Activated B cell treated with CpG ODN at 0.5 μM for 24 hours (primary cell): ENCODE measurements at regions not wholly inside any gene's neighbourhood (a gene's known extent, or its start where the extent isn't known, plus 50 kb on each side); places are given as distances from the start of the nearest gene placed in this dataset.

ENCODE experiments used
- ATAC-seq: fragments of 200-7000 bp; cut with Tn5 transposase; one replicate; pipeline ENCODE4 v1.10.0; 2021; ENCODE audit warnings: low read depth, mild to moderate bottlenecking, moderate library complexity
- CTCF ChIA-PET: fragments of 350-600 bp; sonication (Branson Sonifier 250); formaldehyde crosslinking; loops from one replicate; lab custom pipeline; 2021; ENCODE audit warnings: antibody characterized with exemption; lab: Charles Lee
- POLR2A ChIA-PET: fragments of 350-600 bp; sonication (Branson Sonifier 250); formaldehyde crosslinking; loops from one replicate; lab custom pipeline; 2021; ENCODE audit warnings: antibody characterized with exemption; lab: Charles Lee
- DNase-seq: peaks from one replicate; pipeline ENCODE4 v3.0.0; 2022
- H3K27ac Mint-ChIP-seq: one replicate; pipeline ENCODE4 v1.8.0; 2020; ENCODE audit warnings: mixed read lengths
- H3K27me3 Mint-ChIP-seq: one replicate; pipeline ENCODE4 v1.8.0; 2021; ENCODE audit warnings: mixed read lengths
- H3K36me3 Mint-ChIP-seq: one replicate; pipeline ENCODE4 v1.8.0; 2021; ENCODE audit warnings: low read depth, mixed read lengths
- H3K4me1 Mint-ChIP-seq: one replicate; pipeline ENCODE4 v1.8.0; 2021; ENCODE audit warnings: mixed read lengths
- H3K4me3 Mint-ChIP-seq: one replicate; pipeline ENCODE4 v1.8.0; 2020; ENCODE audit warnings: mild to moderate bottlenecking, mixed read lengths
- H3K9me3 Mint-ChIP-seq: one replicate; pipeline ENCODE4 v1.8.0; 2020; ENCODE audit warnings: mixed read lengths
- intact Hi-C: fragments of 100-400 bp; cut with micrococcal nuclease; formaldehyde crosslinking; loops from one replicate; pipeline ENCODE4 v1.15.1; 2024
- TF ChIP-seq, protein P1 (sequence below): fragments of 200-600 bp; IDR thresholded peaks from one replicate; pipeline ENCODE4 v1.8.0; 2022; ENCODE audit warnings: antibody characterized with exemption, mild to moderate bottlenecking

DNA sequence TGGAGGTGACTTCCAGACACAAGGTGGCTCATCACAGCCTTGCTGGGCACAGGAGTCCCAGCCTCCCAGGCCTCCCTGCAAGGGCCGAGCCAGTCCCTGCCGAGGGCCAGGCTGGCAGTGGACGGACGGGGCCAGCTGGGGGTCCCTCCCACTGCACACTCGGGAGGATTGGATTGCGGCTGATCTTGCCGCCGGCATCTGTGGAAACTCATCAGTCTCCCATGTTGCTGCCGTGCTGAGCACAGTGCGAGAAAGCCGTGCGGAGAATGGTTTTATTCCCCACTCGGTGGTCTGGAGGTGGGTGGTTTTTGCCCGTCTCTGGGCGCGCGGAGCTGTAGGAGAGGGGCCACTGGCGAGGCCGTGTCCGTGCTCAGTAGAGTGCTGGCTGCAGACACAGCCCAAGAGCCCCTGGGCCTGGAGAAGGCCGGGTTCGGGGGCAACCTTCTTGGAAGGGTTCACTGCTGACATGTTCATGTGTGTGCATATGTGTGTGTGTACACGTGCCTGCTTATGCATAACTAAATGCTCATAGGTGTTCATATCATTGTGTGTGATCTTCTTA is 1246.4 kb downstream of the BRD1 start:
- intact Hi-C loops: no loop called here
- ChIA-PET CTCF (no interaction called here), POLR2A (no interaction called here)
- ATAC-seq (no peak), DNase-seq (no peak)
- Mint-ChIP-seq H3K27ac (no peak overlapping the region), H3K27me3 (peaks cover 8% of the 10 kb centered on the region), H3K4me1 (no peaks in the 10 kb centered on the region), H3K36me3 (no peaks in the 10 kb centered on the region), H3K9me3 (no peaks in the 10 kb centered on the region), H3K4me3 (no peak overlapping the region)
- TF ChIP-seq, protein P1, sequence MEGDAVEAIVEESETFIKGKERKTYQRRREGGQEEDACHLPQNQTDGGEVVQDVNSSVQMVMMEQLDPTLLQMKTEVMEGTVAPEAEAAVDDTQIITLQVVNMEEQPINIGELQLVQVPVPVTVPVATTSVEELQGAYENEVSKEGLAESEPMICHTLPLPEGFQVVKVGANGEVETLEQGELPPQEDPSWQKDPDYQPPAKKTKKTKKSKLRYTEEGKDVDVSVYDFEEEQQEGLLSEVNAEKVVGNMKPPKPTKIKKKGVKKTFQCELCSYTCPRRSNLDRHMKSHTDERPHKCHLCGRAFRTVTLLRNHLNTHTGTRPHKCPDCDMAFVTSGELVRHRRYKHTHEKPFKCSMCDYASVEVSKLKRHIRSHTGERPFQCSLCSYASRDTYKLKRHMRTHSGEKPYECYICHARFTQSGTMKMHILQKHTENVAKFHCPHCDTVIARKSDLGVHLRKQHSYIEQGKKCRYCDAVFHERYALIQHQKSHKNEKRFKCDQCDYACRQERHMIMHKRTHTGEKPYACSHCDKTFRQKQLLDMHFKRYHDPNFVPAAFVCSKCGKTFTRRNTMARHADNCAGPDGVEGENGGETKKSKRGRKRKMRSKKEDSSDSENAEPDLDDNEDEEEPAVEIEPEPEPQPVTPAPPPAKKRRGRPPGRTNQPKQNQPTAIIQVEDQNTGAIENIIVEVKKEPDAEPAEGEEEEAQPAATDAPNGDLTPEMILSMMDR: no peak

DNA sequence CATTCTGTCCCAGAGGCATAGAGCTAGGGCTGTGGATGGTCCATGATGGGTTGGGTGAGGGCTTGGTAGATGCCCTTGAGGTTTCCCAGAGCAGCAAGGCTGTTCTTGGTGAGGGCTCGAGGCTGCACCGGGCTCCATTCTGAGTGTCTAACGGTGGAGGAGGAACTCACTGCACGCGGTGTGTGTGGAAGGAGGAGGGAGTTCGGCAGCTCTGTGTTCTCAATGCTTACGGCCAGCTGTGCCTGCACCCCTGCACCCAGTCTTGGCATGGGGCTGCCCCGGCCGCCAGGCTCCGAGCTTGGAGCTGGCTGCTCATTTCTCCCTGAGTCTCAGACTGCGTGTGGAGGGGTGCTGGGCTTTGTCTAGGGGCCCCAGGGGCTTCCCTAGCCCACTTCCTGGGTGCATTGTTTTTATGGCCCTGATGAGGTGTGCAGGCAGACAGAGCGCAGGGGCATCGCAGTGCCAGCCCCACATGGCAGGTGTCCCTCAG is 1247.1 kb downstream of the BRD1 start:
- ATAC-seq: no peak
- TF ChIP-seq, protein P1: no peak
- Mint-ChIP-seq H3K9me3 (no peaks in the 10 kb centered on the region), H3K4me3 (no peak overlapping the region), H3K27ac (no peak overlapping the region), H3K36me3 (no peaks in the 10 kb centered on the region), H3K4me1 (no peaks in the 10 kb centered on the region), H3K27me3 (peaks cover 8% of the 10 kb centered on the region)
- ChIA-PET POLR2A (no interaction called here), CTCF (no interaction called here)
- no peak for DNase-seq
- intact Hi-C loops: no loop called here

DNA sequence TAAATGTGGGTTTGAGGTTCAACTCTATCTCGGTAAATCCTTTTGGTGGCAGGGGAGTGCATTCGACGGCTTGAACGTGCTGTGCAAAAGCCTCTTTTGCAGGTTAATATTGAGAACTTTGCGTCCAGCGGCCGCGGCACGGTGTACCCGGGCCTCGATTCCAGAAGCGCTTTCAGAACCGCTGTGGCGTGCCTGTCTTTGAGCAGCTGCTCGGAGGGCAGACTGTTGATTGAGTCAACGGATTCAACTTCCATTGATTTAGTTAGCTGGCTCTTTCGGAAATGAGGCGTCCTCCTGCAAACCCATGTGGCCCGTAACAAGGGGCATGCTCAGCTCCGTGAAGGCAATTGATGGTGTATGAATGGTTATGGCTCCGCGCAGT is 1247.8 kb downstream of the BRD1 start:
- H3K27me3 Mint-ChIP-seq: peaks cover 8% of the 10 kb centered on the region
- intact Hi-C loops: no loop called here
- no peak for ATAC-seq

DNA sequence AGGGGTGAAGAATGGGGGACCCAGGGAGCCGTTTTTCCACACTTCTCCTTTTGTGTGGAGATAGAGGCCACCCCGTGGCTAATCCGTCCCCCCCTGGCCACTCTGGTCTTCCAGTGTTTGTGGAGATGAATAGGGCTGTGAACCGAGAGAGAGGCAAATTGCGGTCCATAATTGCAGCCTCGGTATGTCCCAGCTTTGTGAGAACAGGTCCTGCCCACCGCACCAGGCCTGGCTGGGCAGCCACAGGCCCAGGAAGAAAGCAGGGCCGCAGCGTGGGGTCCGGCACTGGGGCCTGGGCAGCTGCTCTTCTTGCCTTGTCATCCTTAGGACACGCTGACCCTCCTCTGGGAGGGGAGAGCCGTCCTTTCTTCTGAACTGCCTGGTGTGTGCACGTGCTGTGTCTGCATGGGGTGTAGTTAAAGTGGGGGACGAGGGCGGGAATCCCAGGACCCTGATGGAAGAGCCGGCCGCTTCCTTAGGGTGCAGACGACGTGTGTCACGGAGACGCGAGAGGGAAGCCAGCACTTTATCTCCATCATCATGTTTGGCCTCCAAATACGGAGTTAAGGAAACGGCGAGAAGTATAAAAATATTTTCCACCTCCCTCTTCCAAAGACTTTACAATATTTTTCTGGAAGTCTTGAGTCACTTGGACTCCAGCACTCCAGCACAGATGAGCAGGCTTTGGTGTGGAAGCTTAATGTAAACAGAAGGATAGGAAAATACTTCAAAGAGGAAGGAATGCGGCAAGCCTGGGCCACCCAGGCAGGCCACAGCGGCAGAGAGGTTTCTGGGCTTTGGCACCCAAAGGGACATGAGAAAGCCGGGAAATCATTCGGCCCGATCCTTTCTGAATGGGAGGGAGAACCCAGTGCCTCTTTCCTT is 1248.4 kb downstream of the BRD1 start:
- Mint-ChIP-seq H3K27me3 (peaks cover 14% of the 10 kb centered on the region), H3K4me3 (no peak overlapping the region), H3K4me1 (peaks cover 2% of the 10 kb centered on the region), H3K9me3 (no peaks in the 10 kb centered on the region), H3K27ac (no peak overlapping the region), H3K36me3 (no peaks in the 10 kb centered on the region)
- intact Hi-C loops: no loop called here
- POLR2A ChIA-PET: no interaction called here
- DNase-seq (no peak), ATAC-seq (no peak)
- TF ChIP-seq, protein P1: no peak
- CTCF ChIA-PET: no interaction called here

More for the DNA sequence above, 1247.8 kb downstream of the BRD1 start:
- Mint-ChIP-seq H3K27ac (no peak overlapping the region), H3K36me3 (no peaks in the 10 kb centered on the region), H3K9me3 (no peaks in the 10 kb centered on the region), H3K4me1 (no peaks in the 10 kb centered on the region), H3K4me3 (no peak overlapping the region)
- TF ChIP-seq, protein P1: no peak
- no peak for DNase-seq
- CTCF ChIA-PET: no interaction called here
- POLR2A ChIA-PET: no interaction called here
